IMR-90 (cell line): ENCODE measurements at regions not wholly inside any gene's neighbourhood (a gene's known extent, or its start where the extent isn't known, plus 50 kb on each side); places are given as distances from the start of the nearest gene placed in this dataset.

Experiments used
- BHLHE40 ChIP-seq: fragments of 150-350 bp; IDR thresholded peaks from 2 replicates; pipeline ENCODE4 v1.6.1; 2016; ENCODE audit warnings: mild to moderate bottlenecking, low read depth, low read length
- CEBPB ChIP-seq: IDR thresholded peaks from 2 replicates; pipeline ENCODE4 v1.6.1; 2012; ENCODE audit warnings: low read depth, low read length, improper control_type of control experiment
- CHD1 ChIP-seq: IDR thresholded peaks from 2 replicates; pipeline ENCODE4 v1.6.1; 2012; ENCODE audit warnings: low read depth, low read length, improper control_type of control experiment
- CTCF ChIP-seq: conservative IDR thresholded peaks from 2 replicates; pipeline ENCODE4 v1.5.1; 2012; ENCODE audit warnings: mild to moderate bottlenecking, low read depth, low read length, improper control_type of control experiment
- FOS ChIP-seq: fragments of 150-350 bp; IDR thresholded peaks from 2 replicates; pipeline ENCODE4 v1.6.1; 2016; ENCODE audit warnings: low read depth, low read length
- MAFK ChIP-seq: IDR thresholded peaks from 2 replicates; pipeline ENCODE4 v1.6.1; 2012; ENCODE audit warnings: low read depth, low read length, improper control_type of control experiment
- MAZ ChIP-seq: IDR thresholded peaks from 2 replicates; pipeline ENCODE4 v1.6.1; 2012; ENCODE audit warnings: low read depth, mild to moderate bottlenecking, low read length, improper control_type of control experiment, moderate library complexity, borderline replicate concordance
- MXI1 ChIP-seq: IDR thresholded peaks from 2 replicates; pipeline ENCODE4 v1.6.1; 2012; ENCODE audit warnings: low read depth, mild to moderate bottlenecking, low read length, moderate library complexity, borderline replicate concordance
- POLR2A ChIP-seq: IDR thresholded peaks from 2 replicates; pipeline ENCODE4 v1.6.1; 2012; ENCODE audit warnings: mild to moderate bottlenecking, low read depth, low read length
- RAD21 ChIP-seq: IDR thresholded peaks from 2 replicates; pipeline ENCODE4 v1.6.1; 2012; ENCODE audit warnings: low read length, improper control_type of control experiment
- RFX5 ChIP-seq: IDR thresholded peaks from 2 replicates; pipeline ENCODE4 v1.8.0; 2012; ENCODE audit warnings: low read depth, mild to moderate bottlenecking, low read length, moderate library complexity
- TF ChIP-seq, protein P1 (sequence below): fragments of 150-350 bp; IDR thresholded peaks from 2 replicates; pipeline ENCODE4 v1.6.1; 2017; ENCODE audit warnings: mild to moderate bottlenecking, antibody characterized with exemption, low read length, low read depth

GRCh38 chr2:71784734-71785511 lies 331.6 kb downstream of the DYSF start:
- TF ChIP-seq CTCF (no peak), CEBPB (no peak), BHLHE40 (no peak), POLR2A (no peak), MAFK (no peak), RFX5 (no peak), MAZ (no peak), FOS (no peak), RAD21 (no peak), MXI1 (no peak), CHD1 (no peak)
- TF ChIP-seq, protein P1, sequence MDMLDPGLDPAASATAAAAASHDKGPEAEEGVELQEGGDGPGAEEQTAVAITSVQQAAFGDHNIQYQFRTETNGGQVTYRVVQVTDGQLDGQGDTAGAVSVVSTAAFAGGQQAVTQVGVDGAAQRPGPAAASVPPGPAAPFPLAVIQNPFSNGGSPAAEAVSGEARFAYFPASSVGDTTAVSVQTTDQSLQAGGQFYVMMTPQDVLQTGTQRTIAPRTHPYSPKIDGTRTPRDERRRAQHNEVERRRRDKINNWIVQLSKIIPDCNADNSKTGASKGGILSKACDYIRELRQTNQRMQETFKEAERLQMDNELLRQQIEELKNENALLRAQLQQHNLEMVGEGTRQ: no peak
